ENCODE measurements at regions not wholly inside any gene's neighbourhood (a gene's known extent, or its start where the extent isn't known, plus 50 kb on each side); places are given as distances from the start of the nearest gene placed in this dataset.

- H3K4me3 ChIP-seq (ENCODE audit: low read depth, low read length): no peak overlapping the region
- ChIA-PET POLR2A (no interaction called here), CTCF (no interaction called here)
- TF ChIP-seq CTCF (IDR thresholded peaks at IDR 0.05; ENCODE audit: insufficient read depth, low read length, missing control alignments): no peak
- DNase-seq (ENCODE audit: low read depth, low spot score): no peak
Measured at GRCh38 chr15:69976366-69976994, 121.2 kb downstream of the TLE3 start.

- no peak for DNase-seq (ENCODE audit: low read depth, low spot score)
- POLR2A ChIA-PET: no interaction called here
- H3K4me3 ChIP-seq (ENCODE audit: low read depth, low read length): no peak overlapping the region
- TF ChIP-seq CTCF (IDR thresholded peaks at IDR 0.05; ENCODE audit: insufficient read depth, low read length, missing control alignments): no peak
- CTCF ChIA-PET: no interaction called here
Measured at GRCh38 chr15:69978603-69979002, 119.1 kb downstream of the TLE3 start.

GRCh38 chr15:69979262-69979661 is 118.5 kb downstream of the TLE3 start:
- no peak for TF ChIP-seq CTCF (IDR thresholded peaks at IDR 0.05; ENCODE audit: insufficient read depth, low read length, missing control alignments)
- DNase-seq (ENCODE audit: low read depth, low spot score): no peak
- ChIA-PET POLR2A (no interaction called here), CTCF (no interaction called here)
- H3K4me3 ChIP-seq (ENCODE audit: low read depth, low read length): no peak overlapping the region

GRCh38 chr15:69979783-69980182 is 117.9 kb downstream of the TLE3 start:
- POLR2A ChIA-PET: no interaction called here
- CTCF ChIA-PET: no interaction called here
- no peak for DNase-seq (ENCODE audit: low read depth, low spot score)
- H3K4me3 ChIP-seq (ENCODE audit: low read depth, low read length): no peak overlapping the region
- TF ChIP-seq CTCF (IDR thresholded peaks at IDR 0.05; ENCODE audit: insufficient read depth, low read length, missing control alignments): no peak

- no peak for TF ChIP-seq CTCF (IDR thresholded peaks at IDR 0.05; ENCODE audit: insufficient read depth, low read length, missing control alignments)
- ChIA-PET POLR2A (interaction anchor here (0.6 kb wide), 1 partner anchor 169 kb away, joined by 5 read pairs; no protein-coding TSS in a partner anchor), CTCF (no interaction called here)
- no peak for DNase-seq (ENCODE audit: low read depth, low spot score)
- no peak overlapping the region for H3K4me3 ChIP-seq (ENCODE audit: low read depth, low read length)
Measured at GRCh38 chr15:69980341-69981059, 117.2 kb downstream of the TLE3 start.

- ChIA-PET POLR2A (no interaction called here), CTCF (interaction anchor here (1.0 kb wide), 1 partner anchor 505 kb away, joined by 3 read pairs; no protein-coding TSS in a partner anchor)
- H3K4me3 ChIP-seq (ENCODE audit: low read depth, low read length): no peak overlapping the region
- DNase-seq (ENCODE audit: low read depth, low spot score): no peak
- TF ChIP-seq CTCF (IDR thresholded peaks at IDR 0.05; ENCODE audit: insufficient read depth, low read length, missing control alignments): no peak
Measured at GRCh38 chr15:69982037-69982436, 115.7 kb downstream of the TLE3 start.
